Heart left ventricle (tissue), 16 donors: ENCODE measurements at regions not wholly inside any gene's neighbourhood (a gene's known extent, or its start where the extent isn't known, plus 50 kb on each side); places are given as distances from the start of the nearest gene placed in this dataset.

Source experiments
- ATAC-seq, 4 donors: fragments of 200-7000 bp; cut with Tn5 transposase; one replicate each; pipeline ENCODE4 v1.9.1; 2020 to 2022; ENCODE audit warnings: moderate library complexity in 4 of 4, mild to moderate bottlenecking in 3 of 4, moderate number of reproducible peaks in 1 of 4
- DNase-seq, 5 donors: peaks; one replicate each; pipeline ENCODE4 v3.0.0-alpha.2; 2020
- H3K27ac ChIP-seq, 12 donors: fragments of 200-600 bp; sonication (generic) in 4 of 12; one replicate each; pipeline versions ENCODE4 v1.5.0 to v1.8.0; 2016 to 2022; ENCODE audit warnings: mild to moderate bottlenecking in 2 of 12
- H3K27me3 ChIP-seq, 9 donors: fragments of 200-600 bp; sonication (generic) in 2 of 9; one replicate each; pipeline versions ENCODE4 v1.5.1 to v1.8.0; 2016 to 2022; ENCODE audit warnings: mild to moderate bottlenecking in 3 of 9
- H3K36me3 ChIP-seq, 9 donors: fragments of 200-600 bp; sonication (generic) in 2 of 9; one replicate each; pipeline versions ENCODE4 v1.5.0 to v1.8.0; 2018 to 2022; ENCODE audit warnings: mild to moderate bottlenecking in 2 of 9
- H3K4me1 ChIP-seq, 12 donors: fragments of 200-600 bp; sonication (generic) in 4 of 12; one replicate each; pipeline versions ENCODE4 v1.5.0 to v1.8.0; 2016 to 2022; ENCODE audit warnings: mild to moderate bottlenecking in 3 of 12
- H3K4me3 ChIP-seq, 12 donors: fragments of 200-600 bp; sonication (generic) in 4 of 12; one replicate each; pipeline versions ENCODE4 v1.5.0 to v1.8.0; 2017 to 2022; ENCODE audit warnings: mild to moderate bottlenecking in 9 of 12, moderate library complexity in 4 of 12
- H3K9me3 ChIP-seq, 12 donors: fragments of 200-600 bp; sonication (generic) in 4 of 12; one replicate each; pipeline versions ENCODE4 v1.5.0 to v1.8.0; 2016 to 2022; ENCODE audit warnings: mild to moderate bottlenecking in 1 of 12
- CTCF ChIP-seq, 12 donors: fragments of 200-600 bp; sonication (generic) in 4 of 12; IDR thresholded peaks; one replicate each; pipeline versions ENCODE4 v1.5.0 to v1.8.0; 2018 to 2022; ENCODE audit warnings: antibody characterized with exemption in 12 of 12, mild to moderate bottlenecking in 5 of 12
- POLR2A ChIP-seq, 2 donors: fragments of 450-650 bp; IDR thresholded peaks; one replicate each; pipeline ENCODE4 v1.6.1; 2017; ENCODE audit warnings: antibody characterized with exemption in 2 of 2, mild to moderate bottlenecking in 2 of 2, moderate library complexity in 2 of 2
- WGBS, 4 donors: extraction: QIAGEN DNeasy Blood & Tissue Kit in 2 of 4; methylation state at CpG; one replicate each; pipeline versions ENCODE4 v1.1.5 to v1.1.7; 2013 to 2018; 5-methylcytosine and 5-hydroxymethylcytosine counted together
- intact Hi-C, 10 donors: fragments of 100-400 bp; cut with DNase I; formaldehyde crosslinking; loops; one replicate each; pipeline versions ENCODE4 v1.11.1 to v1.14.2; 2022
- donor health status: ischemic (EF 13 %, LVEDD 7.1; RV severe dilation, severe dysfunction).
- donor health status: healthy with polysubstance abuse.
- donor health status: DM: no; HTN: yes; CAD: no.
- donor health status: DM: no; HTN: no; CAD: no.
- donor health status: ischemic (EF 25% LVEDD 6.9; RV normal size, moderate dysfunction).
- donor health status: ischemic (EF 25% LVEDD 5.7; RV mildly dilated, moderate dysfunction).
- donor health status: healthy.
- donor health status: DM: yes; HTN: yes; CAD: no.
- donor health status: ischemic (EF 35%, LVEDD 5.7; RV mildly dilated, moderate dysfunction).
- donor health status: nonischemic (EF 11% LVEDD 7.7; RV severe dilation, severe dysfunction).
- donor health status: DM: yes; HTN: yes; CAD: no.
- donor health status: PGD.
- donor health status: ischemic (EF 29% LVEDD 5.4; RV normal size, mild dysfunction).
- donor health status: nonischemic (EF 23%, LVEDD 6.1; RV moderate dilation, normal function).

GRCh38 chrY:12285608-12286007 is 415.4 kb upstream of the USP9Y start:
- no peak for TF ChIP-seq POLR2A (IDR thresholded peaks at IDR 0.05)
- no peak for TF ChIP-seq CTCF (IDR thresholded peaks at IDR 0.05)
- Histone ChIP-seq H3K4me3 (no peak overlapping the region), H3K9me3 (no peaks in the 10 kb centered on the region), H3K27ac (no peak overlapping the region), H3K27me3 (no peaks in the 10 kb centered on the region), H3K4me1 (no peaks in the 10 kb centered on the region), H3K36me3 (no peaks in the 10 kb centered on the region)
- WGBS, 4 donors = 50 to 61% methylated on average over 5 of the region's 5 CpGs; no CpG with 5 or more reads in 2 of the 4 donors
- DNase-seq = no peak
- ATAC-seq = no peak
- intact Hi-C loops = loop anchor here in 1 of 10 donors (10.0 kb wide), 1 partner anchor 61 kb away; no protein-coding TSS in a partner anchor

GRCh38 chrY:12288919-12289318 is 412.1 kb upstream of the USP9Y start:
- ATAC-seq (no peak), DNase-seq (no peak)
- H3K9me3 ChIP-seq = no peaks in the 10 kb centered on the region
- no peaks in the 10 kb centered on the region for H3K36me3 ChIP-seq
- TF ChIP-seq POLR2A (IDR thresholded peaks at IDR 0.05) (no peak), CTCF (IDR thresholded peaks at IDR 0.05) (no peak)
- H3K27me3 ChIP-seq = no peaks in the 10 kb centered on the region
- no peaks in the 10 kb centered on the region for H3K4me1 ChIP-seq
- no peak overlapping the region for H3K27ac ChIP-seq
- intact Hi-C loops = loop anchor here in 1 of 10 donors (10.0 kb wide), 1 partner anchor 64 kb away; no protein-coding TSS in a partner anchor
- WGBS, 4 donors = 43 to 44% methylated on average over 3 of the region's 3 CpGs; no CpG with 5 or more reads in 2 of the 4 donors
- H3K4me3 ChIP-seq = no peak overlapping the region

- no peak for ATAC-seq
These were observed 411.6 kb upstream of the USP9Y start for GRCh38 chrY:12289415-12289814.

GRCh38 chrY:12292542-12292941 is 408.5 kb upstream of the USP9Y start:
- H3K9me3 ChIP-seq = no peaks in the 10 kb centered on the region
- no peak overlapping the region for H3K27ac ChIP-seq
- no peaks in the 10 kb centered on the region for H3K4me1 ChIP-seq
- H3K27me3 ChIP-seq = no peaks in the 10 kb centered on the region
- no peak overlapping the region for H3K4me3 ChIP-seq
- no peak for DNase-seq
- intact Hi-C loops = no loop called here
- ATAC-seq = no peak
- no peak for TF ChIP-seq CTCF (IDR thresholded peaks at IDR 0.05)
- no peak for TF ChIP-seq POLR2A (IDR thresholded peaks at IDR 0.05)
- H3K36me3 ChIP-seq = no peaks in the 10 kb centered on the region

More at GRCh38 chrY:12289415-12289814, 411.6 kb upstream of the USP9Y start:
- Histone ChIP-seq H3K27me3 (no peaks in the 10 kb centered on the region), H3K4me1 (no peaks in the 10 kb centered on the region), H3K27ac (no peak overlapping the region), H3K9me3 (no peaks in the 10 kb centered on the region), H3K36me3 (no peaks in the 10 kb centered on the region), H3K4me3 (no peak overlapping the region)
- DNase-seq = no peak
- 61 to 71% methylated on average over 1 of the region's 1 CpG; no CpG with 5 or more reads in 2 of the 4 donors for WGBS, 4 donors
- no peak for TF ChIP-seq CTCF (IDR thresholded peaks at IDR 0.05)
- no peak for TF ChIP-seq POLR2A (IDR thresholded peaks at IDR 0.05)
- intact Hi-C loops = loop anchor here in 1 of 10 donors (10.0 kb wide), 1 partner anchor 65 kb away; no protein-coding TSS in a partner anchor
